ENCODE measurements at regions not wholly inside any gene's neighbourhood (a gene's known extent, or its start where the extent isn't known, plus 50 kb on each side); places are given as distances from the start of the nearest gene placed in this dataset.
"Not testable (repeated sequence)": the region's sequence is repeated elsewhere in the genome, so short reads cannot be mapped to it uniquely, and the experiment has no call there.

DNA sequence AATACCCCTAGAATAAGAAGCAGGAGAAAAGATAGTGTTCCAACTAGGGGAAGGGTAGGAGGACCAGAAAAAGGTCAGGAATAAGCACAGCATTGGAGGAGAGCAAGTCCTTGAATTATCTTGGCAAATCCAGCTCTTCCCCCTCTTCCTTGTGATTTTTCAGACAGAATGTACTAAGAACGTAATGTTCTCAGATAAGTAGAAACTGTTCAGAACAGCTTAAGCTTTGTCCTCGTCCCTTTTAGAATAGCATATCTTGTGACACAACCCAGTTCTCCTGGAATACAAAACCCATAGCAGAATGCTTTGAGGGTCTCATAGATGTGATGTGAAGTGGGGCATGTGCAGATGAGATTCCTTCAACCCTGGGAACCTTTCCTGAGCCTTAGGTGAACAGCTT is 97.4 kb downstream of the EMB start:
- Histone ChIP-seq H3K4me3 (ENCODE audit: low read length in 2 of 2) (no peak overlapping the region), H3K36me3 (ENCODE audit: control insufficient read depth in 1 of 2, insufficient read depth in 2 of 2, low read length in 1 of 2) (no peaks in the 10 kb centered on the region), H3K27ac (ENCODE audit: low read depth in 1 of 2, low read length in 2 of 2) (no peak overlapping the region), H3K4me1 (ENCODE audit: control insufficient read depth in 1 of 2, insufficient read depth in 2 of 2, low read length in 2 of 2) (no peaks in the 10 kb centered on the region), H3K9me3 (ENCODE audit: control insufficient read depth, low read length) (no peaks in the 10 kb centered on the region), H3K27me3 (ENCODE audit: control insufficient read depth in 1 of 2, insufficient read depth in 2 of 2, low read length in 1 of 2) (no peaks in the 10 kb centered on the region)
- DNase-seq (no peak), ATAC-seq (ENCODE audit: low FRiP score) (no peak)
- WGBS, 2 donors: 54 to 55% methylated on average over 2 of the region's 2 CpGs
- intact Hi-C loops (cut with DNase I): no loop called here

DNA sequence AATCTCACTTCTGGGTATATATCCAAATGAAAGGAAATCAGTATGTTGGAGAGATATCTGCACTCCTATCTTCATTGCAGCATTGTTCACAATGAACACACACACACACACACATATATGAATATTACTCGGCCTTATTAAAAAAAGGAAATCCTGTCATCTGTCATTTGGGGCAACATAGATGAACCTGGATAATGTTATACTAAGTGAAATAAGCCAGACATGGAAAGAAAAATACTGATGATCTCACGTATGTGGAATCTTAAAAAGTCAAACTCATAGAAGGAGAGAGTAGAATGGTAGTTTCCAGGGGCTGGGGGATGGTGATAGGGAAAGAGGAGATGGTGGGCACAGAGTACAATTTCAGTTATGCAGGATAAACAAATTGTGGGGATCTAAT is 100.3 kb downstream of the EMB start:
- WGBS, 2 donors: 52 to 75% methylated on average over 2 of the region's 2 CpGs

DNA sequence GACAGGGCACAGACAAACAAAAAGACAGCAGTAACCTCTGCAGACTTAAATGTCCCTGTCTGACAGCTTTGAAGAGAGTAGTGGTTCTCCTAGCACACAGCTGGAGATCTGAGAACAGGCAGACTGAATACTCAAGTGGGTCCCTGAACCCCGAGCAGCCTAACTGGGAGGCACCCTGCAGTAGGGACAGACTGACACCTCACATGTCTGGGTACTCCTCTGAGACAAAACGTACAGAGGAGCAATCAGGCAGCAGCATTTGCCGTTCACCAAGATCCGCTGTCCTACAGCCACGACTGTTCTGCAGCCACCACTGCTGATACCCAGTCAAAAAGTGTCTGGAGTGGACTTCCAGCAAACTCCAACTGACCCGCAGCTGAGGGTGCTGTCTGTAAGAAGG is 110.5 kb downstream of the EMB start:
- H3K27me3 ChIP-seq (ENCODE audit: control insufficient read depth in 1 of 2, insufficient read depth in 2 of 2, low read length in 1 of 2); ATAC-seq (ENCODE audit: low FRiP score); intact Hi-C loops (cut with DNase I); H3K4me3 ChIP-seq (ENCODE audit: low read length in 2 of 2); H3K27ac ChIP-seq (ENCODE audit: low read depth in 1 of 2, low read length in 2 of 2); H3K4me1 ChIP-seq (ENCODE audit: control insufficient read depth in 1 of 2, insufficient read depth in 2 of 2, low read length in 2 of 2); H3K36me3 ChIP-seq (ENCODE audit: control insufficient read depth in 1 of 2, insufficient read depth in 2 of 2, low read length in 1 of 2); DNase-seq; H3K9me3 ChIP-seq (ENCODE audit: control insufficient read depth, low read length): not testable (repeated sequence)
- WGBS, 2 donors: 54 to 74% methylated on average over 6 of the region's 6 CpGs

More for the DNA sequence above, 100.3 kb downstream of the EMB start:
- no peak overlapping the region for H3K27ac ChIP-seq (ENCODE audit: low read depth in 1 of 2, low read length in 2 of 2)
- no peaks in the 10 kb centered on the region for H3K36me3 ChIP-seq (ENCODE audit: control insufficient read depth in 1 of 2, insufficient read depth in 2 of 2, low read length in 1 of 2)
- H3K9me3 ChIP-seq (ENCODE audit: control insufficient read depth, low read length): no peaks in the 10 kb centered on the region
- ATAC-seq (ENCODE audit: low FRiP score) (no peak), DNase-seq (no peak)
- intact Hi-C loops (cut with DNase I): no loop called here
- H3K4me1 ChIP-seq (ENCODE audit: control insufficient read depth in 1 of 2, insufficient read depth in 2 of 2, low read length in 2 of 2): no peaks in the 10 kb centered on the region
- no peaks in the 10 kb centered on the region for H3K27me3 ChIP-seq (ENCODE audit: control insufficient read depth in 1 of 2, insufficient read depth in 2 of 2, low read length in 1 of 2)
- no peak overlapping the region for H3K4me3 ChIP-seq (ENCODE audit: low read length in 2 of 2)

DNA sequence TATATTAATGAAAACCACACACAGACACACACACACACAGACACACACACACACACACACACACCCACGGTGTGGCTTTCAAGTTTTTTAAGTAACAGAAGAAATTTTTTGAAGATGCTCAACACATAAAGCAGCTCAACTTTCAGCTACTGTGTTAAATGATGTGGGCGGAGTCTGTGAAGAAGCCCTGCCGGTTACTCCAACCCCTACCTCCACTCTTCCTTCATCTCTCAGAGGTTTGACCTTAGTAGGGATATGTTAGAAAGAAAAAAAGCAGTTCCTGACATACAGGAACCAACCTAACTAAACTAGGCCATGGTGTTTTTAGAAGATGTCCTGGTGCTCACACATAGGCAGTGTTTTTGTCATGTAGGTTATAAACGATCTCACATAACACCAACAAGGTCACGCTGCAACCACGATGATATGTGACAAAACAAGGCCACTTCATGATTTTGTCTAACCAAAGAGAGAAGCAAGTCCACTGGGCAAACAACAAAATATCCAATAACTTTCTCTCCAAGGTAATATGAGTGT is 112.8 kb downstream of the EMB start:
- Histone ChIP-seq H3K36me3 (ENCODE audit: control insufficient read depth in 1 of 2, insufficient read depth in 2 of 2, low read length in 1 of 2) (no peaks in the 10 kb centered on the region), H3K4me3 (ENCODE audit: low read length in 2 of 2) (no peak overlapping the region), H3K27ac (ENCODE audit: low read depth in 1 of 2, low read length in 2 of 2) (no peak overlapping the region), H3K27me3 (ENCODE audit: control insufficient read depth in 1 of 2, insufficient read depth in 2 of 2, low read length in 1 of 2) (no peaks in the 10 kb centered on the region), H3K9me3 (ENCODE audit: control insufficient read depth, low read length) (peaks cover 6% of the 10 kb centered on the region), H3K4me1 (ENCODE audit: control insufficient read depth in 1 of 2, insufficient read depth in 2 of 2, low read length in 2 of 2) (no peaks in the 10 kb centered on the region)
- intact Hi-C loops (cut with DNase I): no loop called here
- ATAC-seq (ENCODE audit: low FRiP score) (no peak), DNase-seq (no peak)
- WGBS, 2 donors: 64 to 71% methylated on average over 6 of the region's 6 CpGs

DNA sequence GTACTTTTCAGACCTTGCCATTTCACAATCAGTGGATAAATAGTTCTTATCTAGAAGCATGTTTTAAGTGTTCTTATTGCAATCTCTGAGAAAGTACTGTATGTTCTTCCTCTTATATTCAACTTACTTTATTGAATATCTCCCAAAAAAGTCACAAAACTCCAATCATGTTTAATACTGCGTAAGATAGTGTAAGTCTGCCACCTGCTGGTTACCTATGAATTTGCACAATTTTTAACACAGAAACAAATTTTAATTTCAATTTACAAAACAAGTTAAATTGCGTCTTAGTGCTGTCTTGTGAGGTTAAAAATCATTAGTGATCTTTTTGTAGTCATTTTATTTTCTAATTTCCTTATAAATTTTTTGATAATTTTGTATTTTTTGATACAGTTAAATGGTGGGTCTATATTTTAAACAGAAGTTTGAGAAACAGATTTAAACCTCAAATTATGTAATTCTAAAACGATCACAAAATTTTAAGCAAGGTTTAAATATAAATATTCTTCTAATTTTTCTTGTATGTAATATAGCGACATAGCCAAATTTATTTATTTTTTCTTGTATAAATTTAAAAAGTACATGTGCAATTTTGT is 115.8 kb downstream of the EMB start:
- DNase-seq (no peak), ATAC-seq (ENCODE audit: low FRiP score) (no peak)
- Histone ChIP-seq H3K27me3 (ENCODE audit: control insufficient read depth in 1 of 2, insufficient read depth in 2 of 2, low read length in 1 of 2) (no peaks in the 10 kb centered on the region), H3K4me3 (ENCODE audit: low read length in 2 of 2) (no peak overlapping the region), H3K9me3 (ENCODE audit: control insufficient read depth, low read length) (peaks cover 4% of the 10 kb centered on the region), H3K4me1 (ENCODE audit: control insufficient read depth in 1 of 2, insufficient read depth in 2 of 2, low read length in 2 of 2) (no peaks in the 10 kb centered on the region), H3K27ac (ENCODE audit: low read depth in 1 of 2, low read length in 2 of 2) (no peak overlapping the region), H3K36me3 (ENCODE audit: control insufficient read depth in 1 of 2, insufficient read depth in 2 of 2, low read length in 1 of 2) (no peaks in the 10 kb centered on the region)
- intact Hi-C loops (cut with DNase I): no loop called here
- WGBS, 2 donors: 25% methylated on average over 4 of the region's 4 CpGs

DNA sequence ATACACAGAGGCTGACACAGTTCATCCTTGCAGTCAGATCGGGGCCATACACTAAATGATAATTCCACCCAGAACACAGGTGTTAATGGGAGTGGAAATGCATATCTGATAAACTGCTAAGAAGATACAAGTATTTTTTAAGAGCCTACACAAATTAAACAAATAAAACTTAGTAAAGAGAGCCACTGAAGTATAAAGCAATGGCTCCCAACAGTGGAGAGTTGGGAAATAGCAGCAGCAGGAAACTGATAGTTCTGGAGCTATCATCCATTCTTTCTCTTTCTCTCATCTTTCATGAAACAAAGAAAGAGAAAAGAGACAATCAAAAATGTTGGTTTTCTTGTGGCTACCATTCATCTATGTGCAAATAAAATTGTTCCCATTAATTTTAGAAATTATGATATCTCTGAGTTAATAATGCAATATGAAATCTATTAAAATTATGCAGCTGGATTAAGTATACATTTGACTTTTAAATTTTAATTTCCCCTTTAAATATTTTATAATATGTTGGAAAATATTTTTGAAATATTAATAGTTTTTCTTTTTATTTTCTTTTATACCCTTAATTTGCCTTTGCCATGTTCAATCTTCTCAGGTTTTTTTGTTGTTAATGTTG is 120.8 kb downstream of the EMB start:
- no peaks in the 10 kb centered on the region for H3K27me3 ChIP-seq (ENCODE audit: control insufficient read depth in 1 of 2, insufficient read depth in 2 of 2, low read length in 1 of 2)
- H3K4me1 ChIP-seq (ENCODE audit: control insufficient read depth in 1 of 2, insufficient read depth in 2 of 2, low read length in 2 of 2): no peaks in the 10 kb centered on the region
- intact Hi-C loops (cut with DNase I): no loop called here
- no peaks in the 10 kb centered on the region for H3K9me3 ChIP-seq (ENCODE audit: control insufficient read depth, low read length)
- ATAC-seq (ENCODE audit: low FRiP score) (no peak), DNase-seq (no peak)
- no peaks in the 10 kb centered on the region for H3K36me3 ChIP-seq (ENCODE audit: control insufficient read depth in 1 of 2, insufficient read depth in 2 of 2, low read length in 1 of 2)
- no peak overlapping the region for H3K27ac ChIP-seq (ENCODE audit: low read depth in 1 of 2, low read length in 2 of 2)
- H3K4me3 ChIP-seq (ENCODE audit: low read length in 2 of 2): no peak overlapping the region
- 50 to 61% methylated on average over 1 of the region's 1 CpG for WGBS, 2 donors

DNA sequence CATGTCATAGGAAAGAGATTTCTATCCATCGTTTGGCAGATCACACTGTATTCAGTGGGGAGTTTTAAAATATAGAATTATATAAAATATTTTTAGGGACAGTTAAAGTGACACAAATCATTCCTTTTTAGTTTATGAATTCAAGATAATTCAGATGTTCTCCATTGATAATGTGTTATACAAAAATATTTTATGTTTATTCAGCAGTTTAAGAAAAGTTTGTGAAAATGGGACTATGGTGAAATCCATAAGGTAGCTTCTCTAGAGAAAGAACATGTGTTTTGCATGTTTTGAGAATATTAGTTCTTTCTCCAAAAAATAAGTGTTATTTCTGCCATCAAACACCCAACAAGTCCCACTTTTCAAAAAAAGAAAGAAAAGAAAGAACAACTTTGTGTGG is 122.9 kb downstream of the EMB start:
- H3K36me3 ChIP-seq (ENCODE audit: control insufficient read depth in 1 of 2, insufficient read depth in 2 of 2, low read length in 1 of 2): no peaks in the 10 kb centered on the region
- intact Hi-C loops (cut with DNase I): no loop called here
- no peaks in the 10 kb centered on the region for H3K9me3 ChIP-seq (ENCODE audit: control insufficient read depth, low read length)
- H3K27ac ChIP-seq (ENCODE audit: low read depth in 1 of 2, low read length in 2 of 2): no peak overlapping the region
- no peaks in the 10 kb centered on the region for H3K4me1 ChIP-seq (ENCODE audit: control insufficient read depth in 1 of 2, insufficient read depth in 2 of 2, low read length in 2 of 2)
- no peak overlapping the region for H3K4me3 ChIP-seq (ENCODE audit: low read length in 2 of 2)
- no peaks in the 10 kb centered on the region for H3K27me3 ChIP-seq (ENCODE audit: control insufficient read depth in 1 of 2, insufficient read depth in 2 of 2, low read length in 1 of 2)
- 47 to 52% methylated on average over 1 of the region's 1 CpG for WGBS, 2 donors
- no peak for ATAC-seq (ENCODE audit: low FRiP score)
- DNase-seq: no peak

DNA sequence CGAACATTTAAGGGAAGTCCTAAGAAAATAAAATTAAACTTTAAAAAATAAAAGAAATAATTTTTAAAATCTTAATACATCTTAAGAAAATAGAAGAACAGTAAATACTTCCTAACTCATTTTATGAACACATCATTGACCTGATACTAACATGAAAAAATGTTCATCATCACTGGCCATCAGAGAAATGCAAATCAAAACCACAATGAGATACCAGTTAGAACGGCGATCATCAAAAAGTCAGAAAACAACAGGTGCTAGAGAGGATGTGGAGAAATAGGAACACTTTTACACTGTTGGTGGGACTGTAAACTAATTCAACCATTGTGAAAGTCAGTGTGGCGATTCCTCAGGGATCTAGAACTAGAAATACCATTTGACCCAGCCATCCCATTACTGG is 134.6 kb downstream of the EMB start:
- not testable (repeated sequence) for H3K27ac ChIP-seq (ENCODE audit: low read depth in 1 of 2, low read length in 2 of 2)

DNA sequence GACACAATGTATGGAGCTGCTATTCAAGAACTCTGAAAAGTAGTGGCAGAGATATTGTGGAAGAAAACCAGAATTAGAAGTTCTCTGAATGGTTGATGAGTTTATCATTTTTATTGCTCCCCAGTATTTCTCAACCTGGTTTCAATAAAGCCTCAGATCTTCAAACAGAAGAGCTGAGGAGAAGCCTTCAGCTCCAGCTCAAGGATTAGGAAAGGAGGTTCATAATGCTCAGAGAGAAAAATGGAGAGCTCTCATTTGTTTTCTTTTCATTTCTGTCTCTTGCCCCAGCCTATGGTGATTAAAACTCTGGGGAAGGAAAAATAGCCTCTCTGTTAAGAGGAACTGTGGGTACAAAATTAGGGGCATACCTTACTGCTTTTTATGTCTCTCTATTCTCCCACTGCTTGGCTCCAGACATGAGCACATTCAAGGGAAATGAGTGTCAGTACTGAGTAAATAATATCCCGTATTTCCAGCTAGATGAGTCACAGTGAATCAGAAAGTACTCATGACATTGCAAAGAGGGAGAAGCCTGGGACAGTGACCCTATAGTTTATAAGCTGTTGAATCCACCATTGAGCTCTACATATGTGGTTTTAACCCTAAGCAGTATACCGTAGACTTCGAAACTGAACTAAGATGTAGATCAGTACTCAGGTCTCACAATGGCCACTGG is 138.1 kb downstream of the EMB start:
- ATAC-seq (ENCODE audit: low FRiP score) (no peak), DNase-seq (no peak)
- H3K4me1 ChIP-seq (ENCODE audit: control insufficient read depth in 1 of 2, insufficient read depth in 2 of 2, low read length in 2 of 2): no peaks in the 10 kb centered on the region
- intact Hi-C loops (cut with DNase I): no loop called here
- 77 to 78% methylated on average over 3 of the region's 3 CpGs for WGBS, 2 donors
- no peak overlapping the region for H3K27ac ChIP-seq (ENCODE audit: low read depth in 1 of 2, low read length in 2 of 2)
- H3K36me3 ChIP-seq (ENCODE audit: control insufficient read depth in 1 of 2, insufficient read depth in 2 of 2, low read length in 1 of 2): no peaks in the 10 kb centered on the region
- no peaks in the 10 kb centered on the region for H3K27me3 ChIP-seq (ENCODE audit: control insufficient read depth in 1 of 2, insufficient read depth in 2 of 2, low read length in 1 of 2)
- no peak overlapping the region for H3K4me3 ChIP-seq (ENCODE audit: low read length in 2 of 2)
- peaks cover 1% of the 10 kb centered on the region for H3K9me3 ChIP-seq (ENCODE audit: control insufficient read depth, low read length)

More for the DNA sequence above, 134.6 kb downstream of the EMB start:
- H3K36me3 ChIP-seq (ENCODE audit: control insufficient read depth in 1 of 2, insufficient read depth in 2 of 2, low read length in 1 of 2); intact Hi-C loops (cut with DNase I); H3K4me3 ChIP-seq (ENCODE audit: low read length in 2 of 2); ATAC-seq (ENCODE audit: low FRiP score); DNase-seq; H3K4me1 ChIP-seq (ENCODE audit: control insufficient read depth in 1 of 2, insufficient read depth in 2 of 2, low read length in 2 of 2); H3K27me3 ChIP-seq (ENCODE audit: control insufficient read depth in 1 of 2, insufficient read depth in 2 of 2, low read length in 1 of 2); H3K9me3 ChIP-seq (ENCODE audit: control insufficient read depth, low read length): not testable (repeated sequence)
- WGBS, 2 donors: 69 to 72% methylated on average over 4 of the region's 4 CpGs

Measured in aorta (tissue), 5 donors.